Hepatic stellate cell (primary cell): ENCODE measurements at regions not wholly inside any gene's neighbourhood (a gene's known extent, or its start where the extent isn't known, plus 50 kb on each side); places are given as distances from the start of the nearest gene placed in this dataset.

Source experiments
- DNase-seq: peaks from one replicate; pipeline ENCODE4 v3.0.0; 2011; ENCODE audit warnings: low spot score

DNA sequence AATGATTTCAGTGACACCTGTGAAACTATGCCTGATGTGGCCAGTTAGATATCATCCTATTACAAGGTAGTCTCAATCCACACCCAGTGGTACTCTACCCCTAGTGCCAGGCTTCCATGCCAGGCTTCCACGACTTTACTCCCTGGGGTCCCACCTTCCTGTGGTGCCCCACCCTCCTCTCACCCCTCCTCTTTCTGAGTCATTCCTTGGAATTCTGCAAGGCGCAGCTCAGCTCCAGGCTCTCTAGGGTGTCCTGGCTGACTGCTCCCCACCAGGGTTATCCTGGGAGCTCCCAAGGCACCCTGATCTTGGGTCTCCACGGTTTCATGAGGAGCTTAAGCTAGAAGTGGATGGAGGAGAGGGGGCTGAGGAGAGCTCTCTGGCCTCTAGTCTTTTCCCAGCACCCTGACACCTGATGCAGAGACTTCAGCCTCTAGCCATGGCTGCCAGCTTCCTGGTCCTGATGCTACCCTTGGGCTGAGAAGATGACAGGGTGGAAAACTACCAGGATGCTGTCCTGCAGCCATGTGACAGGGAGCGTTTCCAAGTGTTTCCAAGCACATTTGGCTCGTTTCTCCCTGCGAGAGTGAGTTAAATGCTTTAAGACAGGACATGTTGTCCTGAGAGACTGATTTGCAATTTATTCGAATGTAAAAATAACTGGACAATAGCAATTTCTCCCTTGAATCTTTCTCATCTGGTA lies 1461.2 kb downstream of the TBC1D22A start:
- no peak for DNase-seq

DNA sequence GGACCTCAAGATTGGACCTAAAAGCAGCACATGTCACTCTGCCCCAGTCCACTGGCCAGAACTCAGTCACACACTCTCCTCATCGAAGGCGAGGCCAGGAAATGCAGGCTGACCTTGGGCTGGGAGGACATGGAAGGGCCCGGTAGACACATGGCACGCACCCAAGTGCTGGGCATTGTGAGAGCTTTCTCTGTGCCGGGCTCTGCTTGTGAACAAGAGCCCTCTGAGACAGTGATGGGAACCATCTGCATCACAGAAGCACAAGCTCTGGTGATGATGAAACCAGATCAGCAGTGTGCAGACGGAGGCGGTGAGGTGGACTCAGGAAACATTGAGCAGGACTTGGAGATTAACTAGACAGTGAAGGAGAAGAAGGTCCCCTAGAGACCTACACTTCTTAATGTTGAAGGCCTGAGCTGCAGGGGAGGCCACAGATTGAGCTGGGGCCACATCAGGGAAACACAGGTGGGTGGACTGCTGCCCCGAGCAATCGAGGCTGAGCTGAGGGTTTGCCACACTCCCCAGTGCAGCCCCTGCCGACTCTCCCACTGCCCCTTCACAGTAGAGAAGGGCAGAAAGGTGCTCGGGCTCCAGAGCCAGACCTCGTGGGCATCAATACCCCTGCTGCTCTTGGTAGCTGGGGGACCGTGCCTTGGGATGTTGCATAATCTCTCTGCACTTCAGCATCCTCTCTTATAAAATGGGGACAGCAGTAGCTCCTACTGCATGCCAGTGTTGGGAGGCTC lies 1460.5 kb downstream of the TBC1D22A start:
- DNase-seq, result no peak

DNA sequence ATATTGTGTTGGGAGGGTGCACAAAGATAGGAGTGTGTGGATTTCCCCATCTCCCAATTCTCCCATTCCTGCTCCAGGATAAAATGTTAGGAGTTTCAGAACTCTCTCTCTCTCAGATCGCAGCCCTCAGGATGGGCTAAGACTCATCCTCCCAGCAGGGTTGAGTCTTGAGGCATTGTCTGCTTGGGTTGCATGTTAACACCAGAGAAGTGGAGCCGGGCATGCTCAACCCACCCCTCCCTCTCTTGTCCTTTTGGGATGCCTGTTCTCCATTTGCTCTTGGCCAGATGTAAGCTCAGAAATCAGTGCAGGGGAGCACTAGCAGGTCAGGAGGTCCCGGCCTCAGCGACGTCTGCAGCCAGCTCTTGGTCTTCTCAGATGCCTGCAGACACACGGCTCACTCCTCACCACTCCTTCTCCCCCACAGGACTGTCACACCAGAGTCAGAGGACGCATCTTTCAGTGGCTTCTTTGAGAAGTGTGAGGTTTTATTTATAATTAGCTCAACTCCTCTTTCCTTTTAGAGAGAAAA lies 1456.5 kb downstream of the TBC1D22A start:
- DNase-seq, result no peak

DNA sequence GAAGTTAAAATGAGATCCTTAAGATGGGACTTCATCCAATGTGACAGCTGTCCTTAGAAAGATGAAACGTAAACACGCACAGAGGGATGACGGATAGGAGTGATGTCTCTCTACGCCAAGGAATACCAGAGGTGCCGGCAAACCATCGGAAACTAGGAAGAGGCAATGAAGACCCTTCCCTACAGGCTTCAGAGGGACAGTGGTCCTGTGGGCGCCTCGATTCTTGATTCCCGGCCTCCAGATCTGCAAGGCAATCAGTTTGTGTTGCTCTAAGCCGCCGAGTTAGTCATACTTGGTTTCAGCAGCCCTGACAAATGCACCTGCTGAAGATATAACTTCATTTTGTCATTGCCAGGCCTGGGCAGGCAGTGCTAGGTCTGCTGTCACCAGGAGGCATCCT lies 1455.1 kb downstream of the TBC1D22A start:
- DNase-seq, result no peak

DNA sequence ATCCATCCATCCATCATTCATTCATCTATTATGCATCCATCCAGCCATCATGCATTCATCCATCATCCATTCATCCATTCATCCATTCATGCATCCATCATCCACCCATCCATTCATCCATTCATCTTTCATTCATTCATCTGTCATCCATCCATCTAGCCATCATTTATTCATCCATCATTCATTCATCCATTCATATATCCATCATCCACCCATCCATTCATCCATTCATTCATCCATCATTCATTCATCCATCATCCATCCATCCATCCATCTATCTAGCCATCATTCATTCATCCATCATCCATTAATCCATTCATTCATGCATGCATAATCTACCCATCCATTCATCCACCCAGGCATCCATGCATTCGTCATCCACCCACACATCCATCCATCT lies 1450.3 kb downstream of the TBC1D22A start:
- no peak for DNase-seq

DNA sequence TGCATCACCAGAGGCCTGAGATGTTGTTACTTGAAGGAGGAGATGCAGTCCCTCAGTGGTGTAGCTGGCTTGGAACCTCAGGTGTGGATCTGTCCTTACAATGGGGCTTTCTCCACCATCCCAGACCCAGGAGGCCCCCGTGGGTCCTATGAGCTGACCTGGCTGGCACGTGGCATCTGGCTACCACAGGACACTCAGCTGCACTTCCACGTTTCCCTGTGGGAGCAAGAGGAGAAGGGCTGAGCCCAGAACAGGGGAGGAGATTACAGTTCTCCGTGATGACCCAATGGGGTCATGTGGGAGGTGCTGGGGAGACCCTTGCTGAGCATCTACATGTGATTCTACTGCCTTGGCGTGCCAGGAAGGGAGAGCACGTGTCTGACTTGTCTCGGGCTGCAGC lies 1448.4 kb downstream of the TBC1D22A start:
- DNase-seq, result no peak

DNA sequence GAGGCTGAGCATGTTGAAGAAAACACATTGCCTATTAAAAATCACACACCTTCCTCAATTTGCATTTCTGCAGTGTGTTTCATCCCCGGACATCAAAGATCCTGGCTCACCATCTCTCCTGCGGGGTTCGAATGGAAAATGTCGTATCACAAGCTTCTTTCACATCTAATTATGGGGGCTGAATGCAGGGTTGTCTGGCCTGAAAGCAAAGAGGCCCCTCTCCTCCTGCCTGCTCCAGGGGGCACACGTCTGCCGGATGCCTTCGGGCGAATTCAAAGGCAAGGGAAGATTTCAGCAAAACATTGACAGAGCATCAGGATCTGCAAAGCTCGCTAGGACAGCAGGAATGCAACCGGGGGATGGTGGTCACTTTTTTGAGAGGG lies 1447.7 kb downstream of the TBC1D22A start:
- no peak for DNase-seq

DNA sequence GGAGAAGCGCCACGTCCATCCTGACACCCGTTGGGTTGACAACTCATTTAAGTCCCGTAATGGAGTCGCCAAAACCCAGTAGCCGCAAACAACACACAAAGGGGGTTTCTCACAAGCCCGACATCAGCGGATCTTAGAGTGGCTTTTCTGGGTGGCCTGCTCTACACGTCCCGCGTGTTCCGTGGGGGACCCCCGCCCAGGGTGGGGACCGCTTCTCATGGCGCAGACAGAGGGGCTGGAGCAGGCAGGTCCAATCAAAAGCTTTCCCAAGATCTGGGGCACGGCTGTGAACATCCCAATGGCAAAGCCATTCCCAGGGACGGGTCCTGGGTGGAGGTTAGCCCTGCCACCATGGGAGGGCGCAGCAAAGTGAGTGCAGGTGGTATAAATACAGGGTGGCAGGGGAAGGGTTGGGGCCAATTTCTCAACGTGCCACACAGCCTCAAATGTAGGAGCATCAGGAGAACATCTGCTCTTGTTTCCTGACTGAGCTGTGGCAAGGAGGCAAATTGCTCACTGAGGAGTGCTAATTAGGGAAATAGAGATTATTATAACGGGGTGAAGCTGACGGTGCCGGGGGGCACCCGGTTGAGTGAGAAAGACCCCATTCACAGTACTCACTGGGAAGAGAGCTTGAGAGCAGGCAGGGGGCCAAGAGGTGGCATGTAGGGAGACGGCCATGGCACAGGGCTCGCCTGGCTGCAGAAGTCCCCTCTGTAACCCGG lies 1447.2 kb downstream of the TBC1D22A start:
- DNase-seq, result no peak

DNA sequence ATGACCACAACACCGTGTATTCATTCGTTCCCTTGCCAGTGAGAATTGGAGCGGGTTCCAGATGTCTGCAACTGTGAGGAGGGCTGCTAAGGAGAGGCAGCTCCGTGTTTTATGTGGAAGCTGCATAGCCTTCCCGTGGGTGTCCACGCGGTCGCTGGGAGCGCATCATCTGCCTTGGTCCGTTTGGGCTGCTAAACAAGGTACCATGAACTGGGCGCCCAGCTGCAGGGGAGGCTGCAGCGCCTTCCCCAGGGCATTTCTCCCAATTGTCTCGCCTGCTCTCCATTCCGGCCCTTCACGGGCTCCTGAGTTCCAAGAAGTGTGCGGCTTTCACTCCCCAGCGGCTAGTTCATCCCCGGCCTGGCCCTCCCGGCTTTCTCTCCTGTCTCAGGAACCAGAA lies 1446.4 kb downstream of the TBC1D22A start:
- DNase-seq, result no peak

DNA sequence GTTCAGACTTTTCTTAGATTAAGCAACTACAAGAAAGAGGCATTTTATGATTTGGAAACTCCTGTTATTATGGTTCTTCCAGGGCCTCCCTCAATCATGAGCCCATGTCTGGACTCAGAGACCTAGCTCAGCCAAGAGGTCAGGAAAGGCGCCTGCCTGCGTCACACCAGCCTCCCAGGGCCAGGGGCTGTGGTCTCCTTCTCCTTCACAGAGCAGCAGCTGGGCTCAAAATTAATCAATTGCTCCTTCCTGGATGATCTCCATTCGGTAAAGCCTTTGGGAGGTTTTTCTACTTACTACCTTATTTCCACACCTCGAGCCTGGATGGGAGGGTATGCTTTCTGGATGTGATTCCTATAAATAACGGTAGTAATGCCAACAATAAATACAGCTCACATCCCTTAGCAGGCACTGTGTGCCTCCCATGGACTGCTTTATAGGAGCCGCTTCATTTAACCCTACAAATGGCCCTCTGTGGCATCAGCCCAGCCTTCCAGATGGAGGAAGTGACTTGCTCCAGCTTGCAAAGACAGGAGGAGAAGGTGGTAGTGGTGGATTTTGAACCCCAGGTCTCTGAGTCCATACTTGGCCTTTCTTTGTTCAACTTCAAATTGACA lies 1445.6 kb downstream of the TBC1D22A start:
- DNase-seq, result no peak

DNA sequence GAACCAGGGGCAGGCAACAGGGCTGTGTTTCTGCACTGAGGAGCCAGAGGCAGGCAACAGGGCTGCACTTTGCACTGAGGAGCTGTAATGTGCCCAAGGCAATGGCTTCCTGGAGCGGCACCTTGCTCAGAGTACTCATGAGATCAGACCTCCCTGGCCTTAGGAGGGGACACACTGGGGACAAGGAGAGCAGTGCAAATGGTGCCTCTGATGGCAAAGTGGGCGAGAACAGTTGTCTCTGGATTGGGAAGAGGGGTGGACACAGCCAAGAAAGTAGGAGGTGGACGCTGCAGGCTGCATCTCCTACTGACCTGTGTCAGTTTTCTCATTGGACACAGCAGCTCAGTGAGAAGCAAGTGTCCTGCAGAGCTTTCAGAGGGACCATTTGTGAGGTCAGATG lies 1443.3 kb downstream of the TBC1D22A start:
- DNase-seq, result no peak

DNA sequence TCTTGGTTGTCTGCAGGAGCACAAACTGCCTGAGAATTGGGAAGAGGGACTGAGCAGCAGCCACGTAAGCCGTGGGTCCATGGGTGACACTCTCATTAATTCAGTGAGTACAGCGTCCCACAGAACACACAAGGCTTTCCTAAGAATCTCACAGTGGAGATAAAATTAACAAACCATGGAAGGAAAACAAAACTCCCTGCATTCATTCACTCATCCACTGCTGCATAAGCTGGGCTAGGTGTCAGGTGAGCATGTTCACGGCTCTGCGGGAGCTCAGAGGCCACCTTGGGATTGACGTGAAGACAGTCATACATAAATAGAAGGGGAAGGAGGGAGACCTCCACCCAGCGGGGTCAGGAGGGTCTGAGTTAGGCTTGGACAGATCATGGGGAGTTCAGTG lies 1442.7 kb downstream of the TBC1D22A start:
- DNase-seq, result no peak

DNA sequence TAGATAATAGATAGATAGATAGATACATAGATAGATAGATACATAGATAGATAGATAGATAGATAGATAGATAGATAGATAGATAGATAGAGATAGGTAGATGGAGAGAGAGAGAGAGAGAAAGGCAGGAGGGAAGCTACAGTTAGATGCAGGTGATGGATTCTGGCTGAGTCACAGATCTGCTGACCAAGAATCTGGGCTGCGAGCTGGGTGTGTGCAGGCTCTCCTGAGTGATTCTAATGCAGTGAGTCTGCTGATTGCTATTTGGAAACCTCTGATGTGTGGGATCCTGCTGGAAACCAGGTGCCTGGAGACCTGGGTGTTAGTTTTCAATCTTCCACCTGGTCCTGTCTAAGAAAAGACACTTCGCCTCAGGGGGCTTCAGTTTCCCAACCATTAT lies 1441.8 kb downstream of the TBC1D22A start:
- DNase-seq, result no peak

DNA sequence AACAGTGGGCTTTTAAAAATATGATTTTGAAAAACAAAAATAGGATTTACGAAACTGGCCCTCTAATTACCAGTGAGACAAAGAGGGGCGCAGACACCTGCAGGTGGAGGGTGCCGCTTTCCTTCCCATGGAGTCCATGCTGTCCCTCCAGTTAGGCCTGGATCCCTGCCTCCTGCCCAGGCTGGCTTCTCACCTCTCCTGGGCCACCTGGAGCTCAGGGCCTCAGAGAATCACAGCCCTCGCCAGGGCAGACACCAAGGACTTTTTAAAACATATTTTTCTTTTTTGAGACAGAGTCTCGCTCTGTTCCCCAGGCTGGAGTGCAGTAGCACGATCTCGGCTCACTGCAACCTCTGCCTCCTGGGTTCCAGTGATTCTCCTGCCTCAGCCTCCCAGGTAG lies 1437.2 kb downstream of the TBC1D22A start:
- no peak for DNase-seq

DNA sequence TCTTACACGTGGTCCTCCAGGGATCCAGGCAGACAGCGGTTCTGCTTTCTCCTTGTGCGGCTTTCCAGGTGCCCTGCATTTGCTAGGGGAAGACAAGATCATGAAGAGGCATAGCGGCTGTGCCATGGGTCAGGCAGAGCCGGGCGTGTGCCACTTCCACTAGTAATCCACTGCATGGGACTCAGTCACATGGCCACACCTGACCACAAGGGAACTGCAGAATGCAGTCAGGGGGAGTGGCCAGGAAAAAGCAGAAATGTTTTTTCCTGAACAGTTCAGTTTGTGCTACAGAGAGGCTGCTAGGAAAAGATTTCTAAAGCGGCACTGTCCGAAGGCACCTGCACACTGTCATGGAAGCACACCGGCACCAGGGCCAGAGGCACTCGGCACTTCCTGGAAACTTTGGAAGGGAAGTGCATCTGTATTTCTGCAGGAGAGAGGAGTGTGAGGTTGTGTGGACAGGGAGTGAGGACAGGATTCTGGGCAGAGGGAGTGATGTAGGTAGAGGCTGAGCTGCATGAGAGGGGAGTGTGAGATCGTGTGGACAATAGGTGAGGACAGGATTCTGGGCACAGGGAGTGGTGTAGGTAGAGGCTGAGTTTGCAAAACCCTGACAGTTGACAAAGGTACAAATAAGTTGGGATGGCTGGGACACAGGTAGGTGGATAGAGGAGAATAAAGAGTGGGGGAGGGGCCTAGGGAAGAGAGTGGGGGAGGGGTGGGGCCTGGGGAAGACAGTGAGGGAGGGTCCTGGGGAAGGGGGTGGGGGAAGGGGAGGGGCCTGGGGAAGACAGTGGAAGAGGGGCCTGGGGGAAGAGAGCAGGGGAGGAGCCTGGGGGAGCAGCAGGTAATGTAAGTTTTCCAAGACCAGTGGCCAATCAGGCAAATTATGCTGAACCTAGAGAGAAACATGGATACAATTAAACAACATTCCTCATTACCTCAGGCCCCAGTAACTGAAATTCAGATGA lies 1436.3 kb downstream of the TBC1D22A start:
- no peak for DNase-seq

DNA sequence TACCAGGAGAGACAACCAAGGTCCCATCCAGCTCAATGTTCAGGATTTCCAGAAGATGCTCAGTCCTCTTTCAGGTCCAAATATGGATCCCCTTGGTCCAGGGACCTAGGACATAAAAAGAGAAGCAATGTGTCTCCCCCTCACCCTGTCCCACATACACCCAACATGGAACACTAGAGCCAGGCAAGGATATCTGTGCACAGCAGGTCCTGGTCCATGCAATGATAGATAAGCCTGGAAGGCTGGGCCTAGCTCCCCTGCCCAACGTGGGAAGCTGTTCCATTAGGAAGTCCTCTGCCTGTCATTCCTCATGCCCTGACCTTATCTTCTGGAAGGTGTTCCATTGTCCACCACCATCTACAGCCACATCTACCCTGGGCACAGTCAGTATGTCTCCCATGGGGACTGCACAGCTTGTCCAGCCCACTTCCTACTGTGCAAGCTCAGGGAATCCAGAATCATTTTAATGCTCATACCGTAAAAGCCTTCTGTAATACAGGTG lies 1434.8 kb downstream of the TBC1D22A start:
- no peak for DNase-seq

DNA sequence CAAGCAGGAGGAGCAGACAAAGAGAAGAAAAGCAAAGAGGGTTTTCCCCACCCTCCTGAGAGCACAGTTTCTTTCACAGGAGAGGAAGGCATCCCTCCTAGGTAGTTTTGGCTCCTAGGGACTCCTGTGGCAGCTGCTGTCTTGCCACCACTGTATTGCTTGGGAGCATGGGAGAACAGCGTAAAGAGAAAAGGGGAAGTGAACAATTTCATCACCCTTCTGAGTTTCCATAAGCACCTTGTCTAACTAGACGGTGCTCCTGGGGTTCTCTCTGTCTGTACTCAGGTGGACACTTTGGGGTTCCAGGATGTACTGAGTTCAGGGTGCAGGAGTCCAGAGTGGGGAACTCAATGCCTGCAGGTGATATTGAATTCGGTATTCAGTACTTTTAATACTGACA lies 1430.5 kb downstream of the TBC1D22A start:
- no peak for DNase-seq

DNA sequence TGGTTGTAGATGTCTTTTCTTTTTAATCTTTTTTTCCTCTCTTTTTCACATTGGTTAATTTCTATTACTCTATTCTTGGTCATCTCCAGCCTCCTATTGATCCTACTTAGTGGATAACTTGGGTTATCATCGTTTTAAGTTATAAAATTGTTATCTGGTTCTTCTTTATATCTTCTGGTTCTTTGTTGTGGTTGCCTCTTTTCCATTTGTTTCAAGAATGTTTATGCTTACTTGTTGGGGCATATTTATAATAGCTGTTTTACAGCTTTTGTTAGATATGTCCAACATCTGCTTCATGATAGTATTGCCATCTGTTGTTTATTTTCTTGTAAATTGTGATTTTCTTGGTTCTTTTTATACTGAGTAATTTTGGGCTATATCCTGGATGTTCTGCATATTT lies 1429.6 kb downstream of the TBC1D22A start:
- DNase-seq, result no peak

DNA sequence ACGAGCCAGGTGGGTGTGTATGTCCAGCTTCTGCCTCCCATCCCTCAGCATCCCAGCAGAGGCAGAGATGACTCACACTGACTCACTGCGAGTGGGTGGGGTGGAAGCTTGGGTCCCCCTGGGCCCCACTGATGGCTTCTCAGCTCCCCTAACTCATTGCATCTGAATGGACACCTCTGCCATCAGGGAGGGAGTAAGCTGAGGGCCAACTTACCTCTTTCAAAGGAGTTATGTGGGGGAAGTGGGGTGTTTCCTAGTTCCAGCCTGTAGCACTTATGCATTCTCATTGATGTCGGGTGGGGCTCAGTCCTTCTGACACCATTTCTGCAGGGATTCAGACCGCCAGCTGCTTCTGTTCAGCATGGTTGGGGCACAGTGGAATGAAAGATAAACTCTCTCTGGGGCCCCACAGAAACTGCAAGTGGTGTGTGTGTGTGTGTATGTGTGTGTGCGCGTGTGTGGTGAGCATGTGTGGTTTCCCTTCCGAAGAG lies 1425.8 kb downstream of the TBC1D22A start:
- DNase-seq, result no peak

DNA sequence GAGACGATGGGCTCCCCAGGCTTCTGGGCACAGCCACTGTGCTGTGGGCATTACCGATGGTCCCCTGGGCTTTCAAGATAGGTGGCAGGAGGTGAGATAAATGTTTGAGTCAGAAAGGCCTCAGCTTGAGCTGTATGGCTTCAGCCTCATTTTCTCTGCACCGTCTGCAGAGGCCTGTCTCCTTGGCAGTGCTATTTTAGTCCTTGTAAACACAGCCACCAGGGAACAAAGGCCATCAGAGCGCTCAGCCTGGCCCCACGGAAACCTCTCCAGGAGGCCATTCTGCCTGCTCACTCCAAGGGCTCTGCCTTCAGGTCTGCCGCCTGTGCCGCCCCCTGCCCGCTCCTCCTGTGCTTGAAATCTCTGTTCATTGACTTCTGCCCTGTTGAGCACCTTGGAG lies 1424.9 kb downstream of the TBC1D22A start:
- DNase-seq, result no peak
